HG03460 (cell line): ENCODE measurements at regions not wholly inside any gene's neighbourhood (a gene's known extent, or its start where the extent isn't known, plus 50 kb on each side); places are given as distances from the start of the nearest gene placed in this dataset.
"Not testable (repeated sequence)": the region's sequence is repeated elsewhere in the genome, so short reads cannot be mapped to it uniquely, and the experiment has no call there.

Experiments
- ATAC-seq: cut with Tn5 transposase; IDR thresholded peaks from one replicate; pipeline ENCODE4 v1.9.1; 2021; ENCODE audit not compliant: unreplicated experiment

DNA sequence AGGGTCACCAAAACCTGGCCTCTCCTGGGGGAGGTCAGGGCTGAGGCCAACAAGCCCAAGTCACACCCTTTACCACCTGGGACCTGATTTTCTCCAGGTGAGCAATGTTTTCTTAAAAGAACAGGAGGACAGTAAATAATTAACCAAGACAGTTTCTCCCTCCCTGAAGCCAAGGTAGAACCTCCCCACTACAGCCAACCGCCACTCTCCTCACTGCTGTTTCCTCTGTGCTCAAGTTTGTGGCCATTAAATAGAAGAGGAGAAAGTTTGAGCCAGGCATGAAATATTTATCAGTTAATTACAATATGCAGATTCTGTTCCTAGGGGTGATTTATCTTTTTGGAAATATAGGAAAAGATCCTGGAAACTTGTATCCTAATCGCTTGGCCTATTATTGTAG lies 150.6 kb upstream of the ANKRD20A1 start:
- not testable (repeated sequence) for ATAC-seq

DNA sequence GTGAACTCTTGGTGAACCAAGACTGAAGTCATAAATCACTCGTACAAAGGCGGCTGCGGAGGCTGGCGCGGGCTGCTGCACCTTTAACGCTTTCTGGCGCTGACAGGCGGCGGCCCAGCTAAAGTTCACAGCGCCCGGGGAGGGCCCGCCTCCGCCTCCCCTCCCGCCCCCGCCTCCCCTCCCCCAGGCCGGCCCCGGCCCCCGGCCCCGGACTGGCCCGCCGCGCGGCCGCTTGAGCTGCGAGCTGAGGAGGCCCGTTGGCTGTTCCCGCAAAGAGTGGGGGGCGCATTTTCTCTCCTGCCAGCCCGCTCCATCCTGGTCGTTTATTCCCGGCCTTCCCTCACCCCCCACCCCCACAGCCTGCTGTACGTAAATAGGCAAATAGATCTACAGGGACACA lies 147.3 kb upstream of the ANKRD20A1 start:
- not testable (repeated sequence) for ATAC-seq

DNA sequence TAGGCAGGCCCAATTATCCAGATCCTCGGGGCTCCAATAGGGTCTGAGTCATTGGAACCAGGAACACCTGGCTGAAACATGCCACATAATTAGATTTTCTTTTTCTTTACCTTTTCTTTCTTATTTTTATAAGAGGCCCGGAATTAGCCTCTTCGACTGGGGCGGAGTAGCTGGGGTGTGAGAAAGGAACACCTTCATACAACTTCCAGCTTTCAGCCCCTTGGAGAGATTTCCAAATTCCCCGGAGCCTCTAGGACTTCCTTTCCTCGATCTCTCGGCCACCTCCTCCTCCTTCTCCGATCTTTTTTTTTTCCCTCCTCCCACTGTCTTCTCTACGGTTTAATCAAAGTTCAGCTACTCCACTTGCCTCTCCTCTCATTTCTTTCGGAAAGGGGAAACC lies 146.8 kb upstream of the ANKRD20A1 start:
- ATAC-seq = not testable (repeated sequence)

DNA sequence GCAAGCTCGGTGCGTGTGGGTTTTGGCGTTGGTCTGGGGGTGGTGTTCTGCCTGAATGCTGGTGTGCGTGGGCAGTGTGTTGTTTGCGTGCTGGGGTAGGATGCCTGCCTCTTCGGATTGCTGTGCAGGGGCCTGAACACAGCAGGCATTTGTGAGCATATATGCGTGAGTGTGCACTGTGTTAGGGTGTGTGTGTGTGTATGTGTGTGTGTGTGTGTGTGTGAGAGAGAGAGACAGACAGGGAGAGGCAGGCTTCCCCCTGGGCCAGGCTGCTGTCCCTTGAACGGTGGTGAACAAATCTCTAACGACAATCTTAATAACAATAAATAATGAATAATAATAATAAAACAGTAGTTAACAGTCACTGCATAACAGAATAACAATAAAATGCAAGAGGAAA lies 145.8 kb upstream of the ANKRD20A1 start:
- ATAC-seq = not testable (repeated sequence)

DNA sequence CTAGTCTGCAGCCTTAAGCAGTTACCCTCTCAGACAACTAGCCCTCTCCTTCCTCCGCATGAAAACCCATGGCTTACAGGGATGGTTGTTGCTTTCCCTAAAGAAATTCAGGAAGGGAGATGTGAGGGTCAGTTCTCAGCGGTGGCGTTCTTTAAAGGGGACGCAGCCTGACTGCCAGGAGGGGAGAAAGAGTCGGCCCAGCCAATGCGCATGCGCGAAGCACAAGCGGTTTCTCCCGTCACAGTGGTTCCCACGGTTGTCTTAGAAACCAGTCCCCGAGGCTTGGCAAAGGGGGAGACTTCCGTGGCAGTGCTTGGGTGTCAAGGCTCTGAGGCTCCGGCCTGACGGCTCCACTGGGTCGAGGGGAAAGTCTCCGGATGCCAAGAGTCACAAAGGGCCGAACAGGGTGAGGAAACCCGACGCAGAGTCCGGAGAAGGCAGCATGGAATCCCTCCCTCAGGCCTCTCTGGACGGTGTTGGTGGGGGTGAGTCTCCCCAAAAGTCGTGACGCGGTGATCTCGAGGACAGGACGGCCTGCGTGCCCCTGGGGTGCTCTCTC lies 140.8 kb upstream of the ANKRD20A1 start:
- not testable (repeated sequence) for ATAC-seq

DNA sequence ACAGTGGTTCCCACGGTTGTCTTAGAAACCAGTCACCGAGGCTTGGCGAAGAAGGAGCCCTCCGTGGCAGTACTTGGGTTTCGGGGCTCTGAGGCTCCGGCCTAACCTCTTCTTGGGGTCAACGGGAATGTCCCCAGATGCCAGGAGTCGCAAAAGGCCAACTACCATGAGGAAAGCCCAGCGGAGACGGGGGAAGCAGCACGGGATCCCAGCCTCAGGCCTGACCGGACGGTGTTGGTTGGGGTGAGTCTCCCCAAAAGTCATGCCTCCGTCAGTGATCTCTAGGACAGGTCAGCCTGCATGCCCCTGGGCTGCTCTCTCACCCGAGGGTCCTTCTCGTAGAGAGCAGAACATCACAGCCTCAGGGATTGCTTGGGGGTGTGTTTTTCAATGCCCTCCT lies 138.2 kb upstream of the ANKRD20A1 start:
- ATAC-seq = not testable (repeated sequence)

DNA sequence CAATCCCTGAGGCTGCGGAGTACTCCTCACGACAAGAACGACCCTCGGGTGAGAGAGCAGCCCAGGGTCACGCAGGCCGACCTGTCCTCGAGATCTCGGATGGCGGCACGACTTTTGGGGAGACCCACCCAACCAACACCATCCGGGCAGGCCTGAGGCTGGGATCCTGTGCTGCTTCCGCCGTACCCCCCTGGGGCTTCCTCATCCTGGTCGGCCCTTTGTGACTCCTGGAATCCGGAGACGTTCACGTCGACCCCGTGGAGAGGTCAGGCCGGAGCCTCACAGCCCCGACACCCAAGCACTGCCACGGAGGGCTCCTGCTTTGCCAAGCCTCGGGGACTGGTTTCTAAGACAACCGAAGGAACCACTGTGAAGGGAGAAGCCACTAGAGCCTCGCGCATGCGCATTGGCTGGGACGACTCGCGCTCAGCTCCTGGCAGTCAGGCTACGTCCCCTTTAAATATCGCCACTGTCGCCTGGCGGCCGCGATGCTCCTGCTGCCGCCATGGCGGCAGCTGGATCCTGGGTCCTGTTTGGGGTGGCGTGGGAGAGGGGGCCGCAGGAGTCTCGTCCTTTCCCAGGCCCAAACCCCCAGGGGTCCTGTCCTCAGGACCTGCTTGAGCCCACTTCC lies 136.2 kb upstream of the ANKRD20A1 start:
- ATAC-seq = peak; percentile 77

DNA sequence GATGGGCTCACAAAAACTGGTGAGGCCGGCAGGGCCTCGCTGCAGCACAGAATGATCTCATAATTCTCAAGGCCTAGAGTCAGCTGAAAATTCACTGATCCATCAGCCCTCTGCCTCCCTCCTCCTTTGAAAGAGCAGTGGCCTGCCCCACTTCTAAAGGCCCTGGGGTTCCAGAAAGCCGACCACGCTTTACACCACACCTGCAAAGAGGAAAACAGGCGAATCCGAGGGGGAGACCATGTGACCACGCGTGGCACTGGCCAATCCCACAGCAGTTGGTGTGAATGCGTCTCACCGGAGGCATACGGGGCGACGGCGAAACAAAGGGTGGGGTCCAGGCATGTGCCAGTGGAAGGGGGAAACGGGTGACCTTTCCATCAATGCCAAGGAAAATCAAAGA lies 135.5 kb upstream of the ANKRD20A1 start:
- not testable (repeated sequence) for ATAC-seq

DNA sequence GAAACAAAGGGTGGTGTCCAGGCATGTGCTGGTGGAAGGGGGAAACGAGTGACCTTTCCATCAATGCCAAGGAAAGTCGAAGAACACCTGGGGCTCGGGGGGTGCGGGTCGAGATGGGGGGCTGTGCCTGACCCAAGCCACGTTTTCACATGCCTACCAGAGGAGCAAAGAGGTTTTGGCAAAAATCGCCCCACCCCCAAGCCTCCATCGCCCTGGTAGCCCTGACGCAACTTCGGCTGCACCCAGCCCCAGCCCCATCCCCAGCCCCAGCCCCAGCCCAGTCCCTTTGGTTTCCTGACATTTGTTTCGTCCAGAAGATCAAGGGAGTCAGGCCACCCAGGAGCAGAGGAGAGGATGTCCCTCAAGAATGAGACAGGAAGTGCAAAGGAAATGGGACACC lies 133.8 kb upstream of the ANKRD20A1 start:
- not testable (repeated sequence) for ATAC-seq

DNA sequence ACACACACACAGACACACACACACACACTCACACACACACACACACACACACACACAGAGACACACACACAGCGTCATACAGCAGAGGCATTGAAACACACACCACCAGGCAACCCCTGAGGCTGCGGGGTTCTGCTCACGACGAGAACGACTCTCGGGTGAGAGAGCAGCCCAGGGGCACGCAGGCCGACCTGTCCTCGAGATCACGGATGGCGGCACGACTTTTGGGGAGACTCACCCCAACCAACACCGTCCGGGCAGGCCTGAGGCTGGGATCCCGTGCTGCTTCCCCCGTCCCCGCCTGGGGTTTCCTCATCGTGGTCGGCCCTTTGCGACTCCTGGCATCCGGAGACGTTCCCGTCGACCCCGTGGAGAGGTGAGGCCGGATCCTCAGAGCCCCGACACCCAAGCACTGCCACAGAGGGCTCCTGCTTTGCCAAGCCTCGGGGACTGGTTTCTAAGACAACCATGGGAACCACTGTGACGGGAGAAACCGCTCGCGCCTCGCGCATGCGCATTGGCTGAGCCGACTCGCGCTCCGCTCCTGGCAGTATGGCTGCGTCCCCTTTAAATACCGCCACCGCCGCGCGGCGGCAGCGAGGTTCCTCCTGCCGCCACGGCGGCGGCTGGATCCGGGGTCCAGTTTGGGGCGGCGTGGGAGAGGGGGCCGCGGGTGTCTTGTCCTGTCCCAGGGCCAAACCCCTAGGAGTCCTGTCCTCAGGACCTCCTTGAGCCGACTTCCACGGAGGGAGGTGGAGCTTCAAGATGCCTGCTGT lies 132.3 kb upstream of the ANKRD20A1 start:
- peak; percentile 58 for ATAC-seq

DNA sequence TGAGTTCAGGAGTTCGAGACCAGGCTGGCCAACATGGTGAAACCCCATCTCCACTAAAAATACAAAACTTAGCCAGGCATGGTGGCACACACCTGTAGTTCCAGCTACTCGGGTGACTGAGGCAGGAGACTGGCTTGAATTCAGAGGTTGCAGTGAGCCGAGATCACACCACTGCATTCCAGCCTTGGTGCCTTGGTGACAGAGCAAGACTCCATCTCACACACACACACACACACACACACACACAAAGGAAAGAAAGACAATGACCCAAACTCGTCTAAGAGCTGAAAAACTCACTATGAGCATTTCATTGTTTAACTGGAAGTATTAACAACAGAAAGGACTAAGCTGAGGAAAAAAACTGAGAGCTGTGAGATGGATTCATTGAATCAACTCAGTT lies 95.6 kb upstream of the ANKRD20A1 start:
- not testable (repeated sequence) for ATAC-seq

DNA sequence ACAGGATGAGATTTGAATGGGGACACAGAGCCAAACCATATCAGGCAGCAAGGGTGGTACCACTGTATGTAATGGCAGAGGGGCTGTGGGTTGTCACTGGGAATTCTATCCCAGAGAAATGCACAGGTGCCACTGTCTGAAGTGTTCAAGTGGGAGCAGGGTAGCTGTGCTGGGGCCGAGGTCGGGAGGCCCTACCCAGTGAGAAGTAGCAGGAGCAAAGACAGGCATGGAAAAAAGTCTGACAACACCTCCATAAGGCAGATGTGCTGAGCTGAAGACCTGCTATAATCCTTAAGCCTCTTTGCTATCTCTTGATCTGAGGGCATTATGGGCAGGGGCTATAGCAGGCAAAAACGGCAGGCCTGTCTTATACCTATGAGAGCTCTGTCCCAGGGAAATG lies 86.9 kb upstream of the ANKRD20A1 start:
- not testable (repeated sequence) for ATAC-seq

DNA sequence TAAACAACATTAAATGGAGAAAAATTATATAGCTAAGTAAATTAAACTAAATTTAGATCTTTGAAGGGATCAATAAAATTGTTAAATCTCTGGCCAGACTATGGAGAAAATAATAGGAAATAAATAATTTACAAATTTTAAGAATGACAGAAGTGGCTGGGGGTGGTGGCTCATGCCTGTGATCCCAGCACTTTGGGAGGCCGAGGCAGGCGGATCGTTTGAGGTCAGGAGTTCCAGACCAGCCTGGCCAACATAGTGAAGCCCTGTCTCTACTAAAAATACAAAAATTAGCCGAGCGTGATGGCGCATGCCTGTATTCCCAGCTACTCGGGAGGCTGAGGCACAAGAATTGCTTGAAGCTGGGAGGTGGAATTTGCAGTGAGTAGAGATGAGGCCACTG lies 58.6 kb upstream of the ANKRD20A1 start:
- not testable (repeated sequence) for ATAC-seq
